Esophagus muscularis mucosa (tissue), 3 donors: ENCODE measurements at regions not wholly inside any gene's neighbourhood (a gene's known extent, or its start where the extent isn't known, plus 50 kb on each side); places are given as distances from the start of the nearest gene placed in this dataset.

Experiments used
- CTCF ChIP-seq, 3 experiments: fragments of 200-600 bp in 2 of 3; fragments of 450-650 bp in 1 of 3; sonication (generic) in 2 of 3; IDR thresholded peaks; one replicate each; pipeline ENCODE4 v1.5.1; 2017 to 2019; ENCODE audit warnings: antibody characterized with exemption in 3 of 3, mild to moderate bottlenecking in 2 of 3, moderate library complexity in 1 of 3
- POLR2A ChIP-seq: fragments of 450-650 bp; IDR thresholded peaks from one replicate; pipeline ENCODE4 v1.6.1; 2017; ENCODE audit warnings: antibody characterized with exemption, moderate library complexity, mild to moderate bottlenecking, low read depth

DNA sequence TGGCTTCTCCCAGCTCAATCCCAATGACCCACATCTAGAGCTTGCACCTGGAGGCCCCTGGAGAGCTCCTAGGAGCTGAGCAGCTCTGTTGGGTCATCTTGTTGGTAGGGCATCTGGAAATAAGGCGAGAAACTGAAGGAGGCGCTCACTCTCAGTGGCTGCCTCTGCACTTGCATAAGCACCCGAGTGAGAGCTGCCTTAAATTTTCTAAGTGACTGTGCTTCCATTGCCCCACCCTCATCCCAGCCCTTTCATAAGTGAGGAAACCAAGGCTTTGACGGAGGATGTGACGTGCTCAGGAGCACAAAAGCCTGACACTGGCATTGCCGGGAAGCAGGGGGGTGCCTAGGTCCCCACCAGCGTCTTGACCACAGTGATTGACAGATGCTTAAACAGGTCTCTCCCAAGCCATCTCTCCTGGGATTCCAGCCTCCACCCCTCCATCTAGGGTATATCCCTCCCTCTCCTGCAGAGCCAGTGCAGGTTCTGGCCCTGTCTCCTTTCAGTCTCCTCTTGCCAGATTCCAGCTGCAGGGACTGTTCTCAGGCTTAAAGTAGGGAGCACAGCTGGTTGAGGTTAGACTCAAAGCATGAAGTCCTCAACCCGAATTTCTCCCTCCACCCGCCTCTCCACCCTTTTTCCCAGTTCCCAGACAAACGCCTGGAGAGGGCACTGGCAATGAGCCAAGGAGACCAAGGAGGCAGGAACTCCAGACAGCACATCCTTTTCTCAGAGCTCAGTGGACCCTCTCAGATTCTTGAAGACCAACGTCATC, 113.7 kb downstream of the IRX5 start:
- TF ChIP-seq POLR2A (no peak), CTCF (IDR thresholded peaks at IDR 0.05) (no peak)
